GM18951 (cell line): ENCODE measurements at regions not wholly inside any gene's neighbourhood (a gene's known extent, or its start where the extent isn't known, plus 50 kb on each side); places are given as distances from the start of the nearest gene placed in this dataset.

Experiments
- POLR2A ChIP-seq: IDR thresholded peaks from 4 replicates; pipeline ENCODE4 v1.6.1; 2011; ENCODE audit warnings: mild to moderate bottlenecking; ENCODE audit not compliant: insufficient read length, insufficient read depth; ENCODE audit errors: extremely low read depth
- in situ Hi-C: fragments of 300-500 bp; cut with MboI; formaldehyde crosslinking; loops from one replicate; pipeline ENCODE4 v1.12.0; 2022; ENCODE audit warnings: low sequenced_read_pairs, mixed read lengths, inconsistent platforms; ENCODE audit not compliant: unreplicated experiment

GRCh38 chr2:72037261-72037666, 110.4 kb downstream of the CYP26B1 start:
- TF ChIP-seq POLR2A, result no peak
- in situ Hi-C loops, result no loop called here

GRCh38 chr2:72036595-72036994, 111.1 kb downstream of the CYP26B1 start:
- in situ Hi-C loops, result no loop called here
- TF ChIP-seq POLR2A, result no peak

- in situ Hi-C loops, result no loop called here
- TF ChIP-seq POLR2A, result no peak
Observed at GRCh38 chr2:72036173-72036545, 111.5 kb downstream of the CYP26B1 start.

GRCh38 chr2:72035518-72036172, 112.0 kb downstream of the CYP26B1 start:
- in situ Hi-C loops, result no loop called here
- no peak for TF ChIP-seq POLR2A

GRCh38 chr2:72034353-72035095, 113.1 kb downstream of the CYP26B1 start:
- in situ Hi-C loops, result no loop called here
- TF ChIP-seq POLR2A, result no peak

- no peak for TF ChIP-seq POLR2A
- in situ Hi-C loops, result no loop called here
Observed at GRCh38 chr2:72033636-72034035, 114.0 kb downstream of the CYP26B1 start.

GRCh38 chr2:72032481-72033041, 115.1 kb downstream of the CYP26B1 start:
- TF ChIP-seq POLR2A, result no peak

GRCh38 chr2:72031346-72032110, 116.1 kb downstream of the CYP26B1 start:
- in situ Hi-C loops, result no loop called here
- TF ChIP-seq POLR2A, result no peak

More at GRCh38 chr2:72032481-72033041, 115.1 kb downstream of the CYP26B1 start:
- in situ Hi-C loops, result no loop called here

- in situ Hi-C loops, result no loop called here
- TF ChIP-seq POLR2A, result no peak
Observed at GRCh38 chr2:72028996-72029395, 118.7 kb downstream of the CYP26B1 start.

- no peak for TF ChIP-seq POLR2A
- in situ Hi-C loops, result no loop called here
Observed at GRCh38 chr2:72028351-72028995, 119.2 kb downstream of the CYP26B1 start.

- TF ChIP-seq POLR2A, result no peak
- in situ Hi-C loops, result no loop called here
Observed at GRCh38 chr2:72027426-72028161, 120.1 kb downstream of the CYP26B1 start.

GRCh38 chr2:72026819-72027425, 120.7 kb downstream of the CYP26B1 start:
- in situ Hi-C loops, result no loop called here
- no peak for TF ChIP-seq POLR2A

GRCh38 chr2:72024451-72025175, 123.0 kb downstream of the CYP26B1 start:
- in situ Hi-C loops, result no loop called here
- TF ChIP-seq POLR2A, result no peak
